ENCODE measurements at regions not wholly inside any gene's neighbourhood (a gene's known extent, or its start where the extent isn't known, plus 50 kb on each side); places are given as distances from the start of the nearest gene placed in this dataset.
"Not testable (repeated sequence)": the region's sequence is repeated elsewhere in the genome, so short reads cannot be mapped to it uniquely, and the experiment has no call there.

GRCh38 chr4:26196567-26196966, 124.2 kb upstream of the RBPJ start:
- Histone ChIP-seq H3K4me1 (no peaks in the 10 kb centered on the region), H3K36me3 (no peaks in the 10 kb centered on the region), H3K9me3 (no peaks in the 10 kb centered on the region), H3K4me3 (no peak overlapping the region), H3K27me3 (no peaks in the 10 kb centered on the region), H3K27ac (no peak overlapping the region)
- in situ Hi-C loops (cut with MboI; ENCODE audit: low sequenced_read_pairs in 4 of 4) (no loop called here), intact Hi-C loops (cut with DNase I; ENCODE audit: low total_unique reads) (no loop called here)
- TF ChIP-seq POLR2A (IDR thresholded peaks at IDR 0.05) (no peak), CTCF (IDR thresholded peaks at IDR 0.05 in 4 of 5, conservative IDR thresholded peaks at IDR 0.05 in 1 of 5) (no peak)
- no peak for ATAC-seq
- no peak for DNase-seq

GRCh38 chr4:26197018-26197779, 123.6 kb upstream of the RBPJ start:
- TF ChIP-seq POLR2A (IDR thresholded peaks at IDR 0.05) (no peak), CTCF (IDR thresholded peaks at IDR 0.05 in 4 of 5, conservative IDR thresholded peaks at IDR 0.05 in 1 of 5) (no peak)
- no peak for DNase-seq
- Histone ChIP-seq H3K36me3 (no peaks in the 10 kb centered on the region), H3K27me3 (no peaks in the 10 kb centered on the region), H3K27ac (no peak overlapping the region), H3K9me3 (no peaks in the 10 kb centered on the region), H3K4me3 (no peak overlapping the region), H3K4me1 (no peaks in the 10 kb centered on the region)
- in situ Hi-C loops (cut with MboI; ENCODE audit: low sequenced_read_pairs in 4 of 4) (no loop called here), intact Hi-C loops (cut with DNase I; ENCODE audit: low total_unique reads) (no loop called here)
- ATAC-seq, result no peak

- in situ Hi-C loops (cut with MboI; ENCODE audit: low sequenced_read_pairs in 4 of 4), result not testable (repeated sequence)
These were observed 121.9 kb upstream of the RBPJ start for GRCh38 chr4:26198931-26199330.

GRCh38 chr4:26199596-26199995, 121.2 kb upstream of the RBPJ start:
- in situ Hi-C loops (cut with MboI; ENCODE audit: low sequenced_read_pairs in 4 of 4) (no loop called here), intact Hi-C loops (cut with DNase I; ENCODE audit: low total_unique reads) (no loop called here)
- no peak for TF ChIP-seq CTCF (IDR thresholded peaks at IDR 0.05 in 4 of 5, conservative IDR thresholded peaks at IDR 0.05 in 1 of 5)

More at GRCh38 chr4:26198931-26199330, 121.9 kb upstream of the RBPJ start:
- H3K4me3 ChIP-seq; H3K9me3 ChIP-seq; H3K36me3 ChIP-seq; DNase-seq; H3K4me1 ChIP-seq; H3K27ac ChIP-seq; ATAC-seq; intact Hi-C loops (cut with DNase I; ENCODE audit: low total_unique reads); H3K27me3 ChIP-seq: not testable (repeated sequence)

GRCh38 chr4:26201120-26201519, 119.7 kb upstream of the RBPJ start:
- Histone ChIP-seq H3K9me3 (no peaks in the 10 kb centered on the region), H3K27ac (no peak overlapping the region), H3K4me1 (peaks cover 11 to 13% of the 10 kb centered on the region in 2 donors), H3K4me3 (no peak overlapping the region), H3K27me3 (no peaks in the 10 kb centered on the region), H3K36me3 (no peaks in the 10 kb centered on the region)
- TF ChIP-seq CTCF (IDR thresholded peaks at IDR 0.05 in 4 of 5, conservative IDR thresholded peaks at IDR 0.05 in 1 of 5) (no peak), POLR2A (IDR thresholded peaks at IDR 0.05) (no peak)
- in situ Hi-C loops (cut with MboI; ENCODE audit: low sequenced_read_pairs in 4 of 4) (no loop called here), intact Hi-C loops (cut with DNase I; ENCODE audit: low total_unique reads) (loop anchor here (5.0 kb wide), 1 partner anchor 114 kb away; no protein-coding TSS in a partner anchor)
- DNase-seq (no peak), ATAC-seq (no peak)

More at GRCh38 chr4:26199596-26199995, 121.2 kb upstream of the RBPJ start:
- ATAC-seq, result no peak
- H3K27me3 ChIP-seq, result no peaks in the 10 kb centered on the region
- H3K36me3 ChIP-seq, result no peaks in the 10 kb centered on the region
- no peak overlapping the region for H3K27ac ChIP-seq
- H3K4me1 ChIP-seq, result peaks cover 0 to 3% of the 10 kb centered on the region in 2 donors
- H3K4me3 ChIP-seq, result no peak overlapping the region
- H3K9me3 ChIP-seq, result no peaks in the 10 kb centered on the region
- DNase-seq, result no peak
